ENCODE measurements at regions not wholly inside any gene's neighbourhood (a gene's known extent, or its start where the extent isn't known, plus 50 kb on each side); places are given as distances from the start of the nearest gene placed in this dataset.

- no peaks in the 10 kb centered on the region for H3K36me3 ChIP-seq (ENCODE audit: control insufficient read depth, low read length)
- TF ChIP-seq EZH2phosphoT487 (IDR thresholded peaks at IDR 0.05; ENCODE audit: borderline replicate concordance, low read length) (no peak), CTCF (IDR thresholded peaks at IDR 0.05; ENCODE audit: low read depth, low read length, poor library complexity, severe bottlenecking) (no peak)
- H3K27me3 ChIP-seq (ENCODE audit: control insufficient read depth, low read length) = no peaks in the 10 kb centered on the region
- H3K4me1 ChIP-seq (ENCODE audit: control insufficient read depth, low read length) = no peaks in the 10 kb centered on the region
- H3K27ac ChIP-seq (ENCODE audit: low read depth, low read length) = no peak overlapping the region
- H3K9me2 ChIP-seq (replicated peaks; ENCODE audit: control insufficient read depth, low read length) = no peaks in the 10 kb centered on the region
- H3F3A ChIP-seq (ENCODE audit: control insufficient read depth, insufficient read depth) = no peaks in the 10 kb centered on the region
- H3K4me2 ChIP-seq (ENCODE audit: low read length) = no peak overlapping the region
- H4K20me1 ChIP-seq (ENCODE audit: control insufficient read depth, insufficient read depth, low read depth, low read length) = no peaks in the 10 kb centered on the region
- H3K9me3 ChIP-seq (ENCODE audit: control insufficient read depth, insufficient read depth, low read length) = no peaks in the 10 kb centered on the region
- H3K79me2 ChIP-seq (ENCODE audit: control insufficient read depth, low read length) = no peaks in the 10 kb centered on the region
- no peak overlapping the region for H3K4me3 ChIP-seq (ENCODE audit: low read length)
Observed at GRCh38 chr1:218200979-218201378, 84.1 kb upstream of the RRP15 start.

- no peaks in the 10 kb centered on the region for H3K79me2 ChIP-seq (ENCODE audit: control insufficient read depth, low read length)
- H3K4me3 ChIP-seq (ENCODE audit: low read length) = no peak overlapping the region
- no peak for TF ChIP-seq CTCF (IDR thresholded peaks at IDR 0.05; ENCODE audit: low read depth, low read length, poor library complexity, severe bottlenecking)
- no peak for TF ChIP-seq EZH2phosphoT487 (IDR thresholded peaks at IDR 0.05; ENCODE audit: borderline replicate concordance, low read length)
- no peaks in the 10 kb centered on the region for H3K27me3 ChIP-seq (ENCODE audit: control insufficient read depth, low read length)
- H3F3A ChIP-seq (ENCODE audit: control insufficient read depth, insufficient read depth) = no peaks in the 10 kb centered on the region
- H3K9me3 ChIP-seq (ENCODE audit: control insufficient read depth, insufficient read depth, low read length) = no peaks in the 10 kb centered on the region
- H3K4me1 ChIP-seq (ENCODE audit: control insufficient read depth, low read length) = no peaks in the 10 kb centered on the region
- no peaks in the 10 kb centered on the region for H3K36me3 ChIP-seq (ENCODE audit: control insufficient read depth, low read length)
- H4K20me1 ChIP-seq (ENCODE audit: control insufficient read depth, insufficient read depth, low read depth, low read length) = no peaks in the 10 kb centered on the region
- no peak overlapping the region for H3K27ac ChIP-seq (ENCODE audit: low read depth, low read length)
- H3K9me2 ChIP-seq (replicated peaks; ENCODE audit: control insufficient read depth, low read length) = no peaks in the 10 kb centered on the region
- H3K4me2 ChIP-seq (ENCODE audit: low read length) = no peak overlapping the region
Observed at GRCh38 chr1:218201601-218202000, 83.5 kb upstream of the RRP15 start.

GRCh38 chr1:218205721-218206120 lies 79.4 kb upstream of the RRP15 start:
- H3K4me2 ChIP-seq (ENCODE audit: low read length) = no peak overlapping the region
- H3K36me3 ChIP-seq (ENCODE audit: control insufficient read depth, low read length) = no peaks in the 10 kb centered on the region
- H3K4me3 ChIP-seq (ENCODE audit: low read length) = no peak overlapping the region
- H3K79me2 ChIP-seq (ENCODE audit: control insufficient read depth, low read length) = no peaks in the 10 kb centered on the region
- TF ChIP-seq EZH2phosphoT487 (IDR thresholded peaks at IDR 0.05; ENCODE audit: borderline replicate concordance, low read length) (no peak), CTCF (IDR thresholded peaks at IDR 0.05; ENCODE audit: low read depth, low read length, poor library complexity, severe bottlenecking) (no peak)
- H3K9me2 ChIP-seq (replicated peaks; ENCODE audit: control insufficient read depth, low read length) = no peaks in the 10 kb centered on the region
- H3K27ac ChIP-seq (ENCODE audit: low read depth, low read length) = no peak overlapping the region
- H3K4me1 ChIP-seq (ENCODE audit: control insufficient read depth, low read length) = no peaks in the 10 kb centered on the region
- no peaks in the 10 kb centered on the region for H4K20me1 ChIP-seq (ENCODE audit: control insufficient read depth, insufficient read depth, low read depth, low read length)
- no peaks in the 10 kb centered on the region for H3K27me3 ChIP-seq (ENCODE audit: control insufficient read depth, low read length)
- no peaks in the 10 kb centered on the region for H3F3A ChIP-seq (ENCODE audit: control insufficient read depth, insufficient read depth)
- no peaks in the 10 kb centered on the region for H3K9me3 ChIP-seq (ENCODE audit: control insufficient read depth, insufficient read depth, low read length)

DNA sequence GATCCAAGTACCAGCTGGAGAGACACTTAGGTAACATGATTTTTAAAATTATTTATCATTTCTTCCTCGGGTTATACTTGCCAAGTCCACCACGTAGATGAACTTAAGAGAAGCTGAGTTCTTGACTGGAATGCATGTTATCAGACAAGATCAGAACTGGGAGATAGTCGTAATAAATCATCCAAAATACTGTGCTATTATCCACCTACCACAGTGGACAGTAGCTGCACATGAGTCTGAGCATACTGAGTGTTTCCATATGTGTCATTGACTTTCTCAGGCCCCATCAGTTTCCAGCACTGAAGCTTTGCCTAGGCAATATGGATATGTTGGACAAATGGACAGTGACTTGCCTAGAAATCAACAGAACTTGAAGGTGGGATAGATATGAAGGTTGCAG lies 77.9 kb upstream of the RRP15 start:
- TF ChIP-seq EZH2phosphoT487 (IDR thresholded peaks at IDR 0.05; ENCODE audit: borderline replicate concordance, low read length) = no peak
- TF ChIP-seq CTCF (IDR thresholded peaks at IDR 0.05; ENCODE audit: low read depth, low read length, poor library complexity, severe bottlenecking) = no peak
- no peaks in the 10 kb centered on the region for H3K27me3 ChIP-seq (ENCODE audit: control insufficient read depth, low read length)
- no peaks in the 10 kb centered on the region for H3K9me2 ChIP-seq (replicated peaks; ENCODE audit: control insufficient read depth, low read length)
- H3K79me2 ChIP-seq (ENCODE audit: control insufficient read depth, low read length) = no peaks in the 10 kb centered on the region
- no peaks in the 10 kb centered on the region for H4K20me1 ChIP-seq (ENCODE audit: control insufficient read depth, insufficient read depth, low read depth, low read length)
- no peaks in the 10 kb centered on the region for H3K36me3 ChIP-seq (ENCODE audit: control insufficient read depth, low read length)
- no peaks in the 10 kb centered on the region for H3K9me3 ChIP-seq (ENCODE audit: control insufficient read depth, insufficient read depth, low read length)
- no peak overlapping the region for H3K27ac ChIP-seq (ENCODE audit: low read depth, low read length)
- no peak overlapping the region for H3K4me3 ChIP-seq (ENCODE audit: low read length)
- no peak overlapping the region for H3K4me2 ChIP-seq (ENCODE audit: low read length)
- H3F3A ChIP-seq (ENCODE audit: control insufficient read depth, insufficient read depth) = no peaks in the 10 kb centered on the region
- no peaks in the 10 kb centered on the region for H3K4me1 ChIP-seq (ENCODE audit: control insufficient read depth, low read length)
